NCI-H1092 treated with DMSO at 0.1 percent for 48 hours (cell line): ENCODE measurements at regions not wholly inside any gene's neighbourhood (a gene's known extent, or its start where the extent isn't known, plus 50 kb on each side); places are given as distances from the start of the nearest gene placed in this dataset.
"Not testable (repeated sequence)": the region's sequence is repeated elsewhere in the genome, so short reads cannot be mapped to it uniquely, and the experiment has no call there.

Experiments used
- DNase-seq: peaks from one replicate; lab custom pipeline; 2025; lab: John Stamatoyannopoulos, UW

DNA sequence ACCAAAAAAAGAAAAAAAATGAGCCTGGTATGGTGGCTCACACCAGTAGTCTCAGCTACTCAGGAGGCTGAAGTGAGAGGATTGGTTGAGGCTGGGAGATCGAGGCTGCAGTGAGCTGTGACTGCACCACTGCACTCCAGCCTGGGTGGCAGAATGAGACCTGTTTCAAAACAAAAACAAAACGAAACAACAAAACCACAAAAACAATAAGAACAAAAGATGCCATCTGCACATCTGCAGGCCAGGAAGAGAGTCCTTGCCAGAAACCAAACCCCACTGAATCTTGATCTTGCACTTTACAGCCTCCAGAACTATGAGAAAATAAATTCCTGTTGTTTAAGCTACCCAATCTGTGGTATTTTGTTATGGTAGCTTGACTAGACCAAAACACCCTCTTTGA is 207.7 kb downstream of the YTHDC2 start:
- DNase-seq: no peak

DNA sequence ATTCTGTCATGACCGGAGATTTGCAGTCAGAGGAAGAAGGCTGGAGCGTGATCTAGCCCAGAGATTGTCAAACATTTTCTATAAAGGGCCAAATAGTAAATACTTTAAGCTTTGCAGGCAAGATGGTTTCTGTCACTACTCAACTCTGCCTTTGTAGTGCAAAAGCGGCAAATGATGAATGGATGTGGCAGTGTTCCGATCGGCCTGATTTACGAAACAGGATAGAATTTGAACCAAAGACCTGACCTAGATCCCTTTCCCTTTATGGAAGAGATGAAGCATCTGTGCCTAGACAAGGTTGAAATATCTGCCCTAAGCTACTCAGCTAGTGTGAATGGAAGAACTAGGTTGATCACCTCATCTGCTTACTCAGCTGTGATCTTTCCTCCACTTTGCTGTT is 209.5 kb downstream of the YTHDC2 start:
- no peak for DNase-seq

DNA sequence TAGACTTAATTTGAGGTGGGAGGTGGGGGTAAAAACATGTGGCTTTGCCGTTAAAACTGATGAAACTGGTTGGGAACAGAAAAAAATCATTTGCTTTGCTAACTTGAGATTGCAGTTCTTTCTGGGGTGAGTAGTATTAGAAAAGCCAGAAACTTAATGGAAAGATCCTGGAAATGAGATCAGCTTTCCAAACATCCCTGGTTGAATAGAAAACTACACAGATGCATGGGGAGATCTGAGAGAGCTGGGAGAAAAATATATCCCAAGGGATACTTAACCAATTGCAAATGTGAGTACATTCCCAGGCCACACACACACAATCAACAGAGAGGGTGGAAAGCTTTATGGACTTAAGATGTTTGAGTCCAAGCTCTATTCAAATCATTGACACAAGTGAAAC is 222.3 kb downstream of the YTHDC2 start:
- DNase-seq: no peak

DNA sequence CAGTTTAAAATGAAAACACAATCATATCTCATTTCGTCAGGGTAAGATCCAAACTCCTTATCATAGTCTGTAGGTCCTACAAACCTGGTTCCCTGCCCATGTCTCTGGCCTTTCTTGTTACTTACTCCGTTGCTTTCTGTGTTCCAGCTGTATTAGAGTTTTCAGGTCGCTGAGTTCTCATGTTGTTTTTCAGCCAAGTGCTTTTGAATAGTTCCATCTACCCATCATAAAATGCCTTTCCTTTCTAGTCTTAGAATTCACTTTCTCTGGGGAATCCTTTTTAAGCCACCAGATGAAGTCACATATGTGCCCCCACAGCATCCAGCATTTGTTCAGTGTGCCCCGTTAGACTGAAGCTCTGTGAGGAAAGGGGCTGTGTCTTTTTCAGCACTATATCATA is 228.7 kb downstream of the YTHDC2 start:
- DNase-seq: no peak

DNA sequence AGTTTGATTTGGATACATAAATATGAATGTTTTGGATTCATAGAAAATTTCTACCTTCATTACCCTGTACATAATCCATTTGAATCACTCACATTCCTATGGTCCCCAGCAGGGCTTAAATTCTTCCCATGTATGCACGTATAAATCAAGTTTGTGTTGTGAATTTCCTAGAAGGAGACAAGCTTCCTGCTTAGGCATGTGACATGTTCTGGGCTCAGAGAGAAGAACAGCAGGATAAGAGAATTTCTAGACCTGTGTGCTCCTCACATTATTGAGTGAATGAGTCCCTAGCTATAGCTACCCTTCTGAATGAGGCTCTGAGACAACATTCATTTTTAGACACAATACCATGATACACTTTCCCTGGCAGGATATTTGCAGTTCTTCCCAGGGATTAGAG is 229.1 kb downstream of the YTHDC2 start:
- no peak for DNase-seq

- no peak for DNase-seq
These were observed 234.9 kb downstream of the YTHDC2 start for GRCh38 chr5:113748403-113748802.

GRCh38 chr5:113749334-113749733 is 235.8 kb downstream of the YTHDC2 start:
- no peak for DNase-seq

- not testable (repeated sequence) for DNase-seq
These were observed 239.7 kb downstream of the YTHDC2 start for GRCh38 chr5:113753182-113753581.

DNA sequence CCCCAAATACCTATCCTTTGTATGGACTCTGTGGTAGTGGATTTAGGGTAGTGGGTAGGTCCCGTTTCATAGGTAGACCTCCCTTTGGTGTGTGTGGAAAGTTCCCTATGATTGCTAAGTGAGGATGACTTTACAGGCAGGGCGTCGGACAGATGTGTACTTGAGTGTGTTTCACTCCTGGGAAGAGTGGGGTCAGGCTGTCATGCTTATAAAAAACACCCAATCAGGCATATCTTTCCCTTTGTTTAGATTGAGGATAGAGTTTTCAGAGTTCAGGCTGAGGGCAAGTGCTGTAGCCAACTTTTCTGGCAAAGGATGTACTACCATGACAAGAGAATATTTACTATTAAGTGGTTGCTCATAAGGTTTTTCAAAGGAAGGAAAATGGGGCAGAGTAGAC is 242.0 kb downstream of the YTHDC2 start:
- DNase-seq: no peak

DNA sequence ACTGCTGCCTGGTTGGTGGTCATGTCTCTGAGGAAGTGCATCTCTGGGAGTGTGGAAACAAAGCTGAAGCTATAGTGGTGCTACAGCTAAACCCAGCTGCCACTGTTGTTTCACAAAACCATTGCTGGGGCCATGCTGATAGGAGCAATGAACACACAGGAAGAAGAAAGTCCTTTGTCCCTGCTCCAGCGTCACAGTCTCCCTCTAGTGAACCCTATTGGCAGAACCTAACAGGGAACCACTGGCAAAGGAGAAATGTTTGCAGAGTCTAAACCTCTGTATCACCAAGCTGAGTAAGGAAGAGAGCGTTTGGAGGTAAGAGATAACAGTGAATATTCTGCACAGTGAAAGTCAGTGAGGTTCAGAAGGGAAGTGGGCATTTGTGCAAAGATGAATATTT is 244.0 kb downstream of the YTHDC2 start:
- no peak for DNase-seq

- no peak for DNase-seq
These were observed 246.0 kb downstream of the YTHDC2 start for GRCh38 chr5:113759505-113759904.

GRCh38 chr5:113760486-113760885 is 247.0 kb downstream of the YTHDC2 start:
- DNase-seq: no peak

GRCh38 chr5:113761594-113761993 is 248.1 kb downstream of the YTHDC2 start:
- DNase-seq: no peak

- no peak for DNase-seq
These were observed 250.9 kb downstream of the YTHDC2 start for GRCh38 chr5:113764382-113764781.

DNA sequence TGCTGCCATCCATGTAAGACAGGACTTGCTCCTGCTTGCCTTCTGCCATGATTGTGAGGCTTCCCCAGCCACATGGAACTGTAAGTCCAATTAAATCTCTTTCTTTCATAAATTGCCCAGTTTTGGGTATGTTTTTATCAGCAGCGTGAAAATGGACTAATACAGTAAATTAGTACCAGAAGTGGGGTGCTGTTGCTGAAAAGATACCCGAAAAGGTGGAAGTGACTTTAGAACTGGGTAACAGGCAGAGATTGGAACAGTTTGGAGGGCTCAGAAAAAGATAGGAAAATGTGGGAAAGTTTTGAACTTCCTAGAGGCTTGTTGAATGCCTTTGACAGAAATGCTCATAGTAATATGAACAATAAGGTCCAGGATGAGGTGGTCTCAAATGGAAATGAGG is 253.3 kb downstream of the YTHDC2 start:
- not testable (repeated sequence) for DNase-seq

GRCh38 chr5:113770648-113771047 is 257.2 kb downstream of the YTHDC2 start:
- no peak for DNase-seq

GRCh38 chr5:113771483-113771882 is 258.0 kb downstream of the YTHDC2 start:
- DNase-seq: no peak

- no peak for DNase-seq
These were observed 262.7 kb downstream of the YTHDC2 start for GRCh38 chr5:113776168-113776567.

- no peak for DNase-seq
These were observed 263.5 kb downstream of the YTHDC2 start for GRCh38 chr5:113776832-113777525.

DNA sequence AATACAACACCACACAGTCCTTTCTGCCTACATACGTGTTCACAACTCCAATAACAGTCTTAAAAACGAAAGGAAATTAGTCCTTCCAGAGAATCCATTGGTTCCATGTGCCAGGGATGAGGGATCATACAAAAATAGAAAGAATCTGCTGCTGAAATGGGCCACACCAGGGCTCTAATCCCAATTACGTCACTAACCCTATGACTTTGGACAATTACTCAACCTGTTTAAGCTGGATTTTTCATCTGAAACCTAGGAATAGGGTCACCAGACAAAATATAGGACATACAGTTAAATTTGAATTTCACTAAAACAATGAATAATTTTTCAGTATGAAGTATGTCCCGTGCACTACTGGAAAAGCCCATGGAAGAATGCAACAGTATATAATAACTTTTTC is 264.7 kb downstream of the YTHDC2 start:
- DNase-seq: no peak

GRCh38 chr5:113788141-113788655 is 274.7 kb downstream of the YTHDC2 start:
- DNase-seq: no peak

DNA sequence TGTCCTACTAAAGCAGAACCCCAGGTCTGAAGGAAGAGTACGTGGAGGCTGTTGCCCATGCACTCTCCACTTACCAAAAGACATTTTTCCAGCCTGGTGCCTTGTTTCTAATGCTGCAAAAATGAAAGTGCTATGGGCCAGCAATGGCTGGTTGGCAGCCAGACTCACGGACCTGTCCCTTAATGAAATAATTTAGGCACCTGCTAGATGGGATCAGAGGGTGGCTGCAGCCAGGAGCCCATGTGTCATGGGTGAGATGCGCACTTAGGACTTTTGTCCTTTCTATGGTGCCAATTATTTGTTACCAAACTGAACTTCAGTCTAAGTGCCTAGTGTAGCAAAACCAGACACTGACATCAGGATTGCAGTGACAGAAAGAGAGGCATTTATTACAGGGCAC is 276.3 kb downstream of the YTHDC2 start:
- DNase-seq: no peak

DNA sequence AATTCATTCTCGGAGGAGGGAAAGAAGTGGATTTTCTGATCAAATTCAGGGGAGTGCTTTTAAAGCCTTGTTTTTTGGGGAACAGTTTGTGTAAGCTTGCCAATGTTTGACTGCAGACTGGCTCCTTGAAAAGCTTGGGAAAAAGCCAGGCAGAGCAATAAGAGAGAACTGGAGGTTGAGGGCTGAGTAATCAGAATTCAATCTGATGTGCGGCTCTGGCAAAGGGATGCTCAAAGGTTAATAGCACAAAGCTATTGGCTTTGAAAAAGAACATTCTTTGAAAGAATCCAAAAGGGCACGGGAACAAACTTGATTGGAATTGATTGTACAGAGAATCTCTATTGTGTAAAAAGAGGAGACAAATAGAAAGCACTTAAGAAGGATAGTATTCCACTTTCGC is 279.3 kb downstream of the YTHDC2 start:
- DNase-seq: no peak

- DNase-seq: no peak
These were observed 281.5 kb downstream of the YTHDC2 start for GRCh38 chr5:113794981-113795380.
